ENCODE measurements at regions not wholly inside any gene's neighbourhood (a gene's known extent, or its start where the extent isn't known, plus 50 kb on each side); places are given as distances from the start of the nearest gene placed in this dataset.
"Not testable (repeated sequence)": the region's sequence is repeated elsewhere in the genome, so short reads cannot be mapped to it uniquely, and the experiment has no call there.

GRCh38 chr7:84720456-84721097 is 466.3 kb downstream of the SEMA3D start:
- Histone ChIP-seq H3K27ac (no peak overlapping the region), H3K36me3 (no peaks in the 10 kb centered on the region), H3K27me3 (no peaks in the 10 kb centered on the region), H3K4me3 (no peak overlapping the region), H3K4me1 (no peaks in the 10 kb centered on the region), H3K9me3 (no peaks in the 10 kb centered on the region)
- DNase-seq (ENCODE audit: low spot score) = no peak
- TF ChIP-seq CTCF (IDR thresholded peaks at IDR 0.05) = no peak

- H3K9me3 ChIP-seq = no peaks in the 10 kb centered on the region
- no peak overlapping the region for H3K4me3 ChIP-seq
- H3K4me1 ChIP-seq = no peaks in the 10 kb centered on the region
- no peak for DNase-seq (ENCODE audit: low spot score)
- H3K36me3 ChIP-seq = no peaks in the 10 kb centered on the region
- no peak for TF ChIP-seq CTCF (IDR thresholded peaks at IDR 0.05)
- no peaks in the 10 kb centered on the region for H3K27me3 ChIP-seq
- no peak overlapping the region for H3K27ac ChIP-seq
Measured at GRCh38 chr7:84714765-84715164, 472.1 kb downstream of the SEMA3D start.

GRCh38 chr7:84712374-84713121 is 474.3 kb downstream of the SEMA3D start:
- H3K27me3 ChIP-seq = no peaks in the 10 kb centered on the region
- H3K4me3 ChIP-seq = no peak overlapping the region
- H3K9me3 ChIP-seq = no peaks in the 10 kb centered on the region
- TF ChIP-seq CTCF (IDR thresholded peaks at IDR 0.05) = no peak
- no peaks in the 10 kb centered on the region for H3K36me3 ChIP-seq
- no peak for DNase-seq (ENCODE audit: low spot score)
- no peaks in the 10 kb centered on the region for H3K4me1 ChIP-seq
- no peak overlapping the region for H3K27ac ChIP-seq

- not testable (repeated sequence) for H3K36me3 ChIP-seq; H3K4me3 ChIP-seq; DNase-seq (ENCODE audit: low spot score); H3K4me1 ChIP-seq; H3K27ac ChIP-seq; H3K9me3 ChIP-seq; H3K27me3 ChIP-seq
Measured at GRCh38 chr7:84710538-84710937, 476.3 kb downstream of the SEMA3D start.

GRCh38 chr7:84705706-84706105 is 481.1 kb downstream of the SEMA3D start:
- Histone ChIP-seq H3K9me3 (no peaks in the 10 kb centered on the region), H3K27ac (no peak overlapping the region), H3K4me1 (no peaks in the 10 kb centered on the region), H3K4me3 (no peak overlapping the region), H3K27me3 (no peaks in the 10 kb centered on the region), H3K36me3 (no peaks in the 10 kb centered on the region)
- no peak for TF ChIP-seq CTCF (IDR thresholded peaks at IDR 0.05)
- DNase-seq (ENCODE audit: low spot score) = no peak

- no peak for DNase-seq (ENCODE audit: low spot score)
- Histone ChIP-seq H3K4me1 (no peaks in the 10 kb centered on the region), H3K9me3 (no peaks in the 10 kb centered on the region), H3K4me3 (no peak overlapping the region), H3K36me3 (no peaks in the 10 kb centered on the region), H3K27me3 (no peaks in the 10 kb centered on the region), H3K27ac (no peak overlapping the region)
- no peak for TF ChIP-seq CTCF (IDR thresholded peaks at IDR 0.05)
Measured at GRCh38 chr7:84705079-84705478, 481.8 kb downstream of the SEMA3D start.

Data from right atrium auricular region (tissue), 2 donors.